KMS-11 (cell line): ENCODE measurements at regions not wholly inside any gene's neighbourhood (a gene's known extent, or its start where the extent isn't known, plus 50 kb on each side); places are given as distances from the start of the nearest gene placed in this dataset.

Source experiments
- H2AFZ ChIP-seq: fragments of 200-600 bp; sonication (generic); 2 replicates; pipeline ENCODE4 v1.6.1; 2016; ENCODE audit warnings: antibody characterized with exemption, mixed run types, low read depth
- H3K27ac ChIP-seq: fragments of 200-600 bp; sonication (generic); 2 replicates; pipeline ENCODE4 v1.6.1; 2016; ENCODE audit warnings: mild to moderate bottlenecking, mixed run types
- H3K27me3 ChIP-seq: fragments of 200-600 bp; sonication (generic); 2 replicates; pipeline ENCODE4 v1.6.1; 2017; ENCODE audit warnings: mild to moderate bottlenecking, low read depth, mixed run types, moderate library complexity; ENCODE audit not compliant: insufficient read depth
- H3K36me3 ChIP-seq: fragments of 200-600 bp; sonication (generic); 2 replicates; pipeline ENCODE4 v1.6.1; 2017; ENCODE audit warnings: mild to moderate bottlenecking, mixed run types; ENCODE audit not compliant: insufficient read depth
- H3K4me1 ChIP-seq: fragments of 200-600 bp; sonication (generic); 2 replicates; pipeline ENCODE4 v1.6.1; 2016; ENCODE audit warnings: mild to moderate bottlenecking, low read depth, mixed run types; ENCODE audit not compliant: poor library complexity, severe bottlenecking
- H3K4me2 ChIP-seq: fragments of 200-600 bp; sonication (generic); 2 replicates; pipeline ENCODE4 v1.7.0; 2016; ENCODE audit warnings: mild to moderate bottlenecking, mixed run types
- H3K4me3 ChIP-seq: fragments of 200-600 bp; sonication (generic); IDR thresholded peaks from 2 replicates; pipeline ENCODE4 v1.6.1; 2017; ENCODE audit warnings: low read depth, low read length, mixed read lengths; ENCODE audit not compliant: insufficient read depth
- H3K79me2 ChIP-seq: fragments of 200-600 bp; sonication (generic); 2 replicates; pipeline ENCODE4 v1.6.1; 2016; ENCODE audit warnings: low read depth, mixed run types; ENCODE audit not compliant: insufficient read depth
- H3K9ac ChIP-seq: fragments of 200-600 bp; sonication (generic); 2 replicates; pipeline ENCODE4 v1.6.1; 2016; ENCODE audit warnings: mild to moderate bottlenecking, mixed run types
- H4K20me1 ChIP-seq: fragments of 200-600 bp; sonication (generic); 2 replicates; pipeline ENCODE4 v1.6.1; 2016; ENCODE audit warnings: mild to moderate bottlenecking, mixed run types; ENCODE audit not compliant: insufficient read depth
- CTCF ChIP-seq: fragments of 200-600 bp; sonication (generic); conservative IDR thresholded peaks from 2 replicates; pipeline ENCODE4 v1.6.1; 2017; ENCODE audit warnings: low read depth, mild to moderate bottlenecking, antibody characterized with exemption, low read length, moderate library complexity, mixed read lengths

- no peaks in the 10 kb centered on the region for H3K79me2 ChIP-seq
- H3K4me1 ChIP-seq: no peaks in the 10 kb centered on the region
- no peak overlapping the region for H2AFZ ChIP-seq
- H3K27ac ChIP-seq: no peak overlapping the region
- no peak overlapping the region for H3K9ac ChIP-seq
- no peaks in the 10 kb centered on the region for H4K20me1 ChIP-seq
- H3K4me2 ChIP-seq: no peak overlapping the region
- no peak overlapping the region for H3K4me3 ChIP-seq
- TF ChIP-seq CTCF: no peak
- H3K36me3 ChIP-seq: no peaks in the 10 kb centered on the region
- H3K27me3 ChIP-seq: no peaks in the 10 kb centered on the region
Observed at GRCh38 chr2:67873916-67874315, 188.9 kb downstream of the C1D start.

- Histone ChIP-seq H3K79me2 (no peaks in the 10 kb centered on the region), H3K36me3 (no peaks in the 10 kb centered on the region), H3K4me3 (no peak overlapping the region), H3K27me3 (no peaks in the 10 kb centered on the region), H4K20me1 (no peaks in the 10 kb centered on the region), H3K4me1 (no peaks in the 10 kb centered on the region), H2AFZ (no peak overlapping the region), H3K4me2 (no peak overlapping the region), H3K9ac (no peak overlapping the region), H3K27ac (no peak overlapping the region)
- TF ChIP-seq CTCF: no peak
Observed at GRCh38 chr2:67876176-67876575, 186.6 kb downstream of the C1D start.

GRCh38 chr2:67877301-67877700 lies 185.5 kb downstream of the C1D start:
- Histone ChIP-seq H4K20me1 (no peaks in the 10 kb centered on the region), H3K4me3 (no peak overlapping the region), H3K79me2 (no peaks in the 10 kb centered on the region), H3K9ac (no peak overlapping the region), H3K4me1 (no peaks in the 10 kb centered on the region), H2AFZ (no peak overlapping the region), H3K4me2 (no peak overlapping the region), H3K27me3 (no peaks in the 10 kb centered on the region), H3K36me3 (no peaks in the 10 kb centered on the region), H3K27ac (no peak overlapping the region)
- no peak for TF ChIP-seq CTCF

- Histone ChIP-seq H4K20me1 (no peaks in the 10 kb centered on the region), H3K79me2 (no peaks in the 10 kb centered on the region), H2AFZ (no peak overlapping the region), H3K4me2 (no peak overlapping the region), H3K4me3 (no peak overlapping the region), H3K27ac (no peak overlapping the region), H3K4me1 (no peaks in the 10 kb centered on the region), H3K9ac (no peak overlapping the region), H3K36me3 (no peaks in the 10 kb centered on the region), H3K27me3 (no peaks in the 10 kb centered on the region)
- no peak for TF ChIP-seq CTCF
Observed at GRCh38 chr2:67878743-67879142, 184.1 kb downstream of the C1D start.
